ENCODE measurements at regions not wholly inside any gene's neighbourhood (a gene's known extent, or its start where the extent isn't known, plus 50 kb on each side); places are given as distances from the start of the nearest gene placed in this dataset.

- no peaks in the 10 kb centered on the region for H3K4me1 ChIP-seq (ENCODE audit: control insufficient read depth in 4 of 4, insufficient read depth in 4 of 4, low read length in 3 of 4)
- no peaks in the 10 kb centered on the region for H3K27me3 ChIP-seq (ENCODE audit: control insufficient read depth in 4 of 4, insufficient read depth in 4 of 4, low read length in 3 of 4)
- no peaks in the 10 kb centered on the region for H3K9me3 ChIP-seq (ENCODE audit: control insufficient read depth in 4 of 4, low read length in 3 of 4)
- no peak overlapping the region for H3K27ac ChIP-seq (ENCODE audit: low read depth in 1 of 2, low read length in 2 of 2)
- TF ChIP-seq RAD21 (IDR thresholded peaks at IDR 0.05) (no peak), FOXA1 (IDR thresholded peaks at IDR 0.05) (no peak), RXRA (IDR thresholded peaks at IDR 0.05) (no peak)
- WGBS: 89% methylated on average over 3 of the region's 3 CpGs
- DNase-seq (ENCODE audit: low spot score): no peak
- no peak overlapping the region for H3K9ac ChIP-seq (ENCODE audit: low read depth in 1 of 2, low read length in 2 of 2)
- H3K36me3 ChIP-seq (ENCODE audit: control insufficient read depth in 4 of 4, insufficient read depth in 3 of 4, low read depth in 1 of 4, low read length in 3 of 4): no peaks in the 10 kb centered on the region
- no peak overlapping the region for H3K4me3 ChIP-seq (ENCODE audit: low read depth in 1 of 3, low read length in 3 of 3)
These were observed 288.6 kb downstream of the BAMBI start for GRCh38 chr10:28965937-28966336.

DNA sequence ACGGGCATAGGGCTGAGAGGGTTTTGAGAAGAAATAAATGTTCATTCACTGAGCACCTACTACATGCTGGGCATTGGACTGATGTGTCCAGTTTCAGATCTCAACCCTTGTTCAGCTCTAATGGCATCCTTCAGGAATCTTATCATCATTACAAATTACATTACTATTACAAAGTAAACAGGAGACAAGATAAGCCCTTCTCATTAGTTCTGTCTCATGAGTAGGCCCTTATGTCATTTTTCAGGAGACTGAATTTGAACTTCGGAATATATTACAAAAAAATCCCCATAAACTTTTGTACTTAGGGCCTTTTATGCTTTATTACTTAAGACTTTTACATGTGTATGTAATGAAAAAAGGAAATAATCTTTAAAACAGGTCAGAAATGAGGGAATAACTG, 289.7 kb downstream of the BAMBI start:
- H3K4me1 ChIP-seq (ENCODE audit: control insufficient read depth in 4 of 4, insufficient read depth in 4 of 4, low read length in 3 of 4): no peaks in the 10 kb centered on the region
- DNase-seq (ENCODE audit: low spot score): no peak
- H3K9ac ChIP-seq (ENCODE audit: low read depth in 1 of 2, low read length in 2 of 2): no peak overlapping the region
- H3K27ac ChIP-seq (ENCODE audit: low read depth in 1 of 2, low read length in 2 of 2): no peak overlapping the region
- H3K4me3 ChIP-seq (ENCODE audit: low read depth in 1 of 3, low read length in 3 of 3): no peak overlapping the region
- H3K36me3 ChIP-seq (ENCODE audit: control insufficient read depth in 4 of 4, insufficient read depth in 3 of 4, low read depth in 1 of 4, low read length in 3 of 4): no peaks in the 10 kb centered on the region
- no peak for TF ChIP-seq EGR1 (IDR thresholded peaks at IDR 0.05; ENCODE audit: low read depth in 2 of 2)
- TF ChIP-seq, protein P1, sequence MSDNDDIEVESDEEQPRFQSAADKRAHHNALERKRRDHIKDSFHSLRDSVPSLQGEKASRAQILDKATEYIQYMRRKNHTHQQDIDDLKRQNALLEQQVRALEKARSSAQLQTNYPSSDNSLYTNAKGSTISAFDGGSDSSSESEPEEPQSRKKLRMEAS (IDR thresholded peaks at IDR 0.05): no peak
- no peak for TF ChIP-seq TAF1 (conservative IDR thresholded peaks at IDR 0.05)
- no peak for TF ChIP-seq JUND (IDR thresholded peaks at IDR 0.05)
- TF ChIP-seq, protein P2, sequence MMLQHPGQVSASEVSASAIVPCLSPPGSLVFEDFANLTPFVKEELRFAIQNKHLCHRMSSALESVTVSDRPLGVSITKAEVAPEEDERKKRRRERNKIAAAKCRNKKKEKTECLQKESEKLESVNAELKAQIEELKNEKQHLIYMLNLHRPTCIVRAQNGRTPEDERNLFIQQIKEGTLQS (IDR thresholded peaks at IDR 0.05): no peak
- no peak for TF ChIP-seq GABPA (IDR thresholded peaks at IDR 0.05 in 1 of 2, conservative IDR thresholded peaks at IDR 0.05 in 1 of 2)
- no peak for TF ChIP-seq ZBTB33 (IDR thresholded peaks at IDR 0.05)
- no peak for TF ChIP-seq RXRA (IDR thresholded peaks at IDR 0.05)
- no peak for TF ChIP-seq NR2F2 (IDR thresholded peaks at IDR 0.05)
- TF ChIP-seq FOXA1 (IDR thresholded peaks at IDR 0.05): no peak
- no peak for TF ChIP-seq RAD21 (IDR thresholded peaks at IDR 0.05)
- TF ChIP-seq HNF4A (conservative IDR thresholded peaks at IDR 0.05): no peak
- no peak for TF ChIP-seq HNF4G (IDR thresholded peaks at IDR 0.05)
- TF ChIP-seq YY1 (IDR thresholded peaks at IDR 0.05): no peak
- no peak for TF ChIP-seq FOXA2 (IDR thresholded peaks at IDR 0.05)
- TF ChIP-seq SP1 (IDR thresholded peaks at IDR 0.05): no peak
- TF ChIP-seq REST (IDR thresholded peaks at IDR 0.05): no peak
- TF ChIP-seq CTCF (IDR thresholded peaks at IDR 0.05; ENCODE audit: low read depth, low read length, missing input control): no peak
- 88% methylated on average over 2 of the region's 2 CpGs for WGBS
- no peaks in the 10 kb centered on the region for H3K9me3 ChIP-seq (ENCODE audit: control insufficient read depth in 4 of 4, low read length in 3 of 4)
- no peaks in the 10 kb centered on the region for H3K27me3 ChIP-seq (ENCODE audit: control insufficient read depth in 4 of 4, insufficient read depth in 4 of 4, low read length in 3 of 4)
